OCI-LY7 (cell line): ENCODE measurements at regions not wholly inside any gene's neighbourhood (a gene's known extent, or its start where the extent isn't known, plus 50 kb on each side); places are given as distances from the start of the nearest gene placed in this dataset.

Experiments used
- BruUV-seq: library from RNA; stranded (reverse); fragments of 400-500 nt; replicated peaks from 2 replicates; lab custom pipeline; 2021; lab: Mats Ljungman, UMichigan
- CTCF ChIA-PET: fragments of 300-600 bp; sonication (Branson Sonifier 250); formaldehyde crosslinking; loops from one replicate; lab custom pipeline; 2022; ENCODE audit warnings: antibody characterized with exemption; ENCODE audit not compliant: unreplicated experiment; lab: Charles Lee
- POLR2A ChIA-PET: fragments of 300-600 bp; sonication (Branson Sonifier 250); formaldehyde crosslinking; loops from one replicate; lab custom pipeline; 2022; ENCODE audit warnings: antibody characterized with exemption; lab: Charles Lee
- DNase-seq: peaks from one replicate; pipeline ENCODE4 v3.0.0-alpha.2; 2015; ENCODE audit warnings: low spot score
- H2AFZ ChIP-seq: fragments of 200-600 bp; sonication (generic), shearing (Covaris generic); 2 replicates; pipeline ENCODE4 v1.6.1; 2014; ENCODE audit warnings: mild to moderate bottlenecking, antibody characterized with exemption, low read length, moderate library complexity
- H3K27ac ChIP-seq: fragments of 200-600 bp; sonication (generic); 2 replicates; pipeline ENCODE4 v1.5.1; 2014; ENCODE audit warnings: mixed run types, low read depth, mild to moderate bottlenecking, moderate library complexity, low read length, inconsistent platforms; ENCODE audit not compliant: poor library complexity, severe bottlenecking
- H3K36me3 ChIP-seq: fragments of 200-600 bp; sonication (generic); 2 replicates; pipeline ENCODE4 v1.6.1; 2014; ENCODE audit warnings: mild to moderate bottlenecking, antibody characterized with exemption, low read length, moderate library complexity, mixed read lengths; ENCODE audit not compliant: insufficient read depth
- H3K4me1 ChIP-seq: fragments of 200-600 bp; sonication (generic); 2 replicates; pipeline ENCODE4 v1.5.1; 2014; ENCODE audit warnings: mild to moderate bottlenecking, low read length; ENCODE audit not compliant: insufficient read depth, poor library complexity, severe bottlenecking
- H3K4me2 ChIP-seq: fragments of 200-600 bp; sonication (generic); 2 replicates; pipeline ENCODE4 v1.6.1; 2014; ENCODE audit warnings: mild to moderate bottlenecking, low read length
- H3K4me3 ChIP-seq: fragments of 200-600 bp; sonication (generic); 2 replicates; pipeline ENCODE4 v1.5.1; 2014; ENCODE audit warnings: mild to moderate bottlenecking, low read depth, low read length; ENCODE audit not compliant: poor library complexity, severe bottlenecking
- H3K79me2 ChIP-seq: fragments of 200-600 bp; sonication (generic); 2 replicates; pipeline ENCODE4 v1.6.1; 2016; ENCODE audit warnings: low read depth, mild to moderate bottlenecking, low read length, moderate library complexity, mixed read lengths; ENCODE audit not compliant: insufficient read depth
- H3K9me2 ChIP-seq: fragments of 200-600 bp; sonication (generic); 2 replicates; pipeline ENCODE4 v1.6.1; 2016; ENCODE audit warnings: mild to moderate bottlenecking, low read length, mixed read lengths; ENCODE audit not compliant: insufficient read depth
- H3K9me3 ChIP-seq: fragments of 200-600 bp; sonication (generic); 2 replicates; pipeline ENCODE4 v1.6.1; 2014; ENCODE audit warnings: mild to moderate bottlenecking, mixed run types, low read length, mixed read lengths
- H4K20me1 ChIP-seq: fragments of 200-600 bp; sonication (generic); 2 replicates; pipeline ENCODE4 v1.6.1; 2014; ENCODE audit warnings: mild to moderate bottlenecking, antibody characterized with exemption, low read length, moderate library complexity, mixed read lengths; ENCODE audit not compliant: insufficient read depth
- EZH2phosphoT487 ChIP-seq: fragments of 200-600 bp; sonication (generic); IDR thresholded peaks from 2 replicates; pipeline ENCODE4 v1.6.1; 2018; ENCODE audit warnings: low read depth, borderline replicate concordance, mild to moderate bottlenecking, mixed run types, antibody characterized with exemption, low read length, moderate library complexity, mixed read lengths
- intact Hi-C: fragments of 100-400 bp; cut with micrococcal nuclease; formaldehyde crosslinking; loops from one replicate; pipeline ENCODE4 v1.10.0; 2022; ENCODE audit not compliant: unreplicated experiment
- TF ChIP-seq, protein P1 (sequence below): fragments of 200-600 bp; sonication (generic); conservative IDR thresholded peaks from 2 replicates; pipeline ENCODE4 v1.5.1; 2014; ENCODE audit warnings: mild to moderate bottlenecking, antibody characterized with exemption, low read length, moderate library complexity, mixed read lengths

- H4K20me1 ChIP-seq, result no peaks in the 10 kb centered on the region
- ChIA-PET CTCF (interaction anchor here (0.5 to 2.3 kb wide), 5 partner anchors 8 to 1444 kb away, joined by 3 to 6 read pairs (median 4); no protein-coding TSS in a partner anchor), POLR2A (interaction anchor here (0.6 to 9.8 kb wide), 10 partner anchors 11 to 258 kb away, joined by 3 to 168 read pairs (median 5); partner anchors contain the start of gene ID2)
- H3K36me3 ChIP-seq, result peaks cover 23% of the 10 kb centered on the region
- intact Hi-C loops, result loop anchor here (5.0 kb wide), 1 partner anchor 1347 kb away; no protein-coding TSS in a partner anchor
- H3K9me2 ChIP-seq, result no peaks in the 10 kb centered on the region
- H3K27ac ChIP-seq, result peak overlapping the region; percentile 98
- H3K4me1 ChIP-seq, result peaks cover 100% of the 10 kb centered on the region
- DNase-seq, result no peak
- H2AFZ ChIP-seq, result no peak overlapping the region
- H3K4me3 ChIP-seq, result no peak overlapping the region
- TF ChIP-seq, protein P1, sequence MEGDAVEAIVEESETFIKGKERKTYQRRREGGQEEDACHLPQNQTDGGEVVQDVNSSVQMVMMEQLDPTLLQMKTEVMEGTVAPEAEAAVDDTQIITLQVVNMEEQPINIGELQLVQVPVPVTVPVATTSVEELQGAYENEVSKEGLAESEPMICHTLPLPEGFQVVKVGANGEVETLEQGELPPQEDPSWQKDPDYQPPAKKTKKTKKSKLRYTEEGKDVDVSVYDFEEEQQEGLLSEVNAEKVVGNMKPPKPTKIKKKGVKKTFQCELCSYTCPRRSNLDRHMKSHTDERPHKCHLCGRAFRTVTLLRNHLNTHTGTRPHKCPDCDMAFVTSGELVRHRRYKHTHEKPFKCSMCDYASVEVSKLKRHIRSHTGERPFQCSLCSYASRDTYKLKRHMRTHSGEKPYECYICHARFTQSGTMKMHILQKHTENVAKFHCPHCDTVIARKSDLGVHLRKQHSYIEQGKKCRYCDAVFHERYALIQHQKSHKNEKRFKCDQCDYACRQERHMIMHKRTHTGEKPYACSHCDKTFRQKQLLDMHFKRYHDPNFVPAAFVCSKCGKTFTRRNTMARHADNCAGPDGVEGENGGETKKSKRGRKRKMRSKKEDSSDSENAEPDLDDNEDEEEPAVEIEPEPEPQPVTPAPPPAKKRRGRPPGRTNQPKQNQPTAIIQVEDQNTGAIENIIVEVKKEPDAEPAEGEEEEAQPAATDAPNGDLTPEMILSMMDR, result no peak
- TF ChIP-seq EZH2phosphoT487, result no peak
- no TSS peak for BruUV-seq
- peak overlapping the region; percentile 85 for H3K4me2 ChIP-seq
- H3K9me3 ChIP-seq, result no peaks in the 10 kb centered on the region
- peaks cover 35% of the 10 kb centered on the region; the same call in 1 of the 2 replicates for H3K79me2 ChIP-seq
Observed at GRCh38 chr2:8549273-8549922, 132.5 kb upstream of the ID2 start.

DNA sequence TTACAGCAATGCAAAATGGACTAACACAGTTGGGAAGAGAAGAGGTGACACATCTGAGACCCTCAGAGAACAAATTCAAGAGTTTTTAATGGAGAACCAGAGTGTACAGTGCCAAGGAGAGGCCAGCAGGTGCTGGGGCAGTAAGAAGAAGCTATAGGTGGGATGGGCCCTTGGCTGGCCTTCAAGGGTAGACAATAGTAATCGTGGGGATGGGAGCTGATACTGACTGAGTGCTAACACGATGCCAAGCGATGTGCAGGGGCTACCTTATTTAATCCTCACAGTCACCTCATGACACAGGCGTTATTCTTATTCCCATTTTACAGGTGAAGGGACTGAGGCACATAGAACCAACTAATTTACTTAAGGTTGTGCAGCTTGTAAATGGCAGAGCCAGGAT lies 131.9 kb upstream of the ID2 start:
- H2AFZ ChIP-seq, result no peak overlapping the region
- intact Hi-C loops, result loop anchor here (5.0 kb wide), 1 partner anchor 1348 kb away; no protein-coding TSS in a partner anchor
- peaks cover 99% of the 10 kb centered on the region for H3K4me1 ChIP-seq
- H3K4me3 ChIP-seq, result no peak overlapping the region
- ChIA-PET CTCF (interaction anchor here (0.5 to 2.3 kb wide), 4 partner anchors 23 to 1444 kb away, joined by 3 to 6 read pairs (median 4); no protein-coding TSS in a partner anchor), POLR2A (interaction anchor here (0.5 to 9.8 kb wide), 10 partner anchors 18 to 1584 kb away, joined by 3 to 168 read pairs (median 4); partner anchors contain the start of gene ID2)
- H3K79me2 ChIP-seq, result peaks cover 40% of the 10 kb centered on the region; the same call in 1 of the 2 replicates
- peak overlapping the region; percentile 98 for H3K27ac ChIP-seq
- H3K4me2 ChIP-seq, result peak overlapping the region; percentile 85; the same call in 1 of the 2 replicates
- TF ChIP-seq, protein P1, result no peak
- TF ChIP-seq EZH2phosphoT487, result no peak
- H3K9me2 ChIP-seq, result no peaks in the 10 kb centered on the region
- peaks cover 1% of the 10 kb centered on the region; the same call in 1 of the 2 replicates for H3K9me3 ChIP-seq
- H4K20me1 ChIP-seq, result no peaks in the 10 kb centered on the region
- peaks cover 28% of the 10 kb centered on the region for H3K36me3 ChIP-seq
- DNase-seq, result no peak
- no TSS peak for BruUV-seq
